GM18867 (cell line): ENCODE measurements at regions not wholly inside any gene's neighbourhood (a gene's known extent, or its start where the extent isn't known, plus 50 kb on each side); places are given as distances from the start of the nearest gene placed in this dataset.

Experiments
- ATAC-seq: cut with Tn5 transposase; IDR thresholded peaks from one replicate; pipeline ENCODE4 v1.9.1; 2021; ENCODE audit warnings: mild to moderate bottlenecking, moderate library complexity; ENCODE audit not compliant: unreplicated experiment

GRCh38 chr5:171509467-171509866 is 90.0 kb downstream of the FGF18 start:
- no peak for ATAC-seq

DNA sequence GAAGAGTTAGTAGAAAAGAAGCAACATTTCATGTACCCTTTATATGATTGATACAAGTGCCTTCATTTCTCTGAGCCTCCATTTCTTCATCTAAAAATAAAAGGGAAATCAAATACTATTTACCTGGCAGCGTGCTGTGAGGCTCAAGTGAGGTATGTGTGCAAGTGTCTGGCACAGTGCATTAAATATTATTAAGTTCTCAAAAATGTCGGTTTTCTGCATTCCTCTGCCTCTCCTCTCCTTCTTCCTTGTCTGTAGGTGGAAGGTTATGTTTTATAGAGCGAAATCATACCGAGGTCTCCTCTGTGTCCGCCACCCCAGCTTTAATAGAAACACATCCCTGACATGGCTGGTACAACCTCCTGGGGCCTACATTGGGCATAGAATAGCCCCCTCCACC is 93.0 kb downstream of the FGF18 start:
- no peak for ATAC-seq

DNA sequence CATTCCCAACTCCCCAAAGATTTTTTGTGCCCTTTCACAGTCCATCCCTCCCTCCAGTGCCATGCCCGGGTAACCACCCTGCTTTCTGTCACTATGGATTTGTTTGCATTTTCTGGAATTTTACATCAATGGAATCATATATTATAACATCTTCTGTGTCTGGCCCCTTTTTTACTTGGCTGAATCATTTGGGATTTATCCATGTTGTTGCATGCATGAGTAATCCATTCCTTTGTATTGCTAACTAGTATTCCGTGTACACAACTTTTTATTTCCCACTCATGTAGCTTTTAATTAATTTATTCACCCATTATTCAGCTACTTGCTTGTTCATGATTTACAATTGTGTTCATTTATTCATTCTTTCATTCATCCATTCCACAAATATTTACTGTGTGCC is 94.1 kb downstream of the FGF18 start:
- ATAC-seq: no peak

DNA sequence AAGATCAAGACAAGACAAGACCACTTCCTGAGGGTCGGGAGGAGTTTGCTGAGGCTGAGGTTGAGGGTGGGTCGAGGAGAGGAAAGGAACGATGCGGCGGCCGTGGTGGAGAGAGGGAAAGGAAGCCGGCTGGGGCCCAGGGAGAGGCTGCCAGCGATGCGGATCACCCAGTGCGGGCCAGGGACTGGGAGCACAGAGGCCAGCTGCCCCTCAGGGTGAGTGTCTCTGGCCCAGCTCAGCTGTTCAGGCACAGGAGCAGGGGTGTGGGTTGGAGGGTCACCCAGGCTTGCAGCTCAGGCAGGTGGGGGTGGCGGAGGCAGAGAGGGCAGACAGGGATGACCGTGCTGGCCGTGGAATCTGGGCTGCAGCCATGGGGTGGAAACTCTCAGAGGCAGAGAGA is 99.5 kb downstream of the FGF18 start:
- no peak for ATAC-seq

DNA sequence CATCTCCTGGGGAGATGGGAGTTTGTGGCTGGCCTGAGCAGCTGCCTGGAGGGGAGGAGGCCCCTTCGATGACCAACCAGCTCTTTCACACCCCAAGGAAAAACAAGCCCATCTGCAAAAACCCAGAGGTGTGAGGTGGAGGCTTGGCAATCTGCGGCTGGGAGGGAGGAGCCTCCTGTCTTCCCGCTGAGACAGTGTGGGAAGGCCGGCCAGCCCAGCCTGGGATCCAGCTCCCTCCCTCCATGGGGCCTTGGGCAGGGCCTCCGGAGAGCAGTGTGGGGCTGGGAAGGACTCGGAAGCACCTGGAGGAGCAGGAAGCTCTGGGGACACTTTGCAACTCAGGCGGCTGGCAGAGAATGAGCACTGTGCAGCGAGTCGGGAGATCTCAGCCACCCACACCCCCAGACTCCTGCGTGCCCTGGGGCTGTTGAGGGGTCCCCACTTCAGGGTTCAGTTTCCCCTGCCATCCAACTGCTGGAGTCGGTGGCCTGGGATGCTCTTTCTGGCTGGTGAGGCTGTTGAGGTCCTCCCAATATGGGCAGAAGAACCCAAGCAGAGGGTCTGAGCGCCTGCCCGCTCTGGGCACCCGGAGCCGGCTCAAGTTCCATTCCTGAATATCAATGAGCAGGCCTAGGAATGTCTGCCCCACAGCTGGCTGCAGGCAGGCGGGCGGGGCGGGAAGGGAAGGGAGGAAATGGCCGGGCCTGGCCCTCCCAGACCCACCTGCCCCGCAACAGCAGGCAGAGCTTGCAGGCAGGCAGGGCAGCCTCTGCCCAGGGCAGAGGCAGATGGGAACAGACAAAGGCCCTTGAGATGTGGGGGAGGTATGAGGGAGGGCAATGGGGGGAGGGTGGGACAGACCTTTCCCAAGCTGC is 101.1 kb downstream of the FGF18 start:
- no peak for ATAC-seq

GRCh38 chr5:171521219-171521633 is 101.8 kb downstream of the FGF18 start:
- no peak for ATAC-seq

- ATAC-seq: no peak
These were observed 102.2 kb downstream of the FGF18 start for GRCh38 chr5:171521679-171522078.

GRCh38 chr5:171523781-171524180 is 104.3 kb downstream of the FGF18 start:
- ATAC-seq: no peak

DNA sequence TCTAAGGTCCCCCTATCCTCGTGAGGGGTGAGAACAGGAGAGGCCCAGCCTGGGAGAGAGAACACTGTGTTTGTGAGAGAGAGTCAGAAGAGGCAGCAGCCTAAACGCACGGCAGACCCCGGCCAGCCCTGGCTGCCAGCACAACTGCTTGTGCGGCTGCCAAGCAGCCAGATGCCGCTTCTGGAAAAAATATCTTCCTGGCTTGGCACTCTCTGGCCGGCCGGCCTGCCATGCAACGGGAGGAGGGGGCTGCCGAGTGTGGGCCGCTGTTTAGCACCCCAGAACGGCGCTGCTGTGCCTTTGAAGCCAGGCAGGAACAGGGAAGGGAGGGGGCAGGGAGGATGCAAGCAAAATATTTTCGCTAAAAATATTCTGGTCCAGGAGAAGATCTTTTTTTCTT is 105.0 kb downstream of the FGF18 start:
- no peak for ATAC-seq

DNA sequence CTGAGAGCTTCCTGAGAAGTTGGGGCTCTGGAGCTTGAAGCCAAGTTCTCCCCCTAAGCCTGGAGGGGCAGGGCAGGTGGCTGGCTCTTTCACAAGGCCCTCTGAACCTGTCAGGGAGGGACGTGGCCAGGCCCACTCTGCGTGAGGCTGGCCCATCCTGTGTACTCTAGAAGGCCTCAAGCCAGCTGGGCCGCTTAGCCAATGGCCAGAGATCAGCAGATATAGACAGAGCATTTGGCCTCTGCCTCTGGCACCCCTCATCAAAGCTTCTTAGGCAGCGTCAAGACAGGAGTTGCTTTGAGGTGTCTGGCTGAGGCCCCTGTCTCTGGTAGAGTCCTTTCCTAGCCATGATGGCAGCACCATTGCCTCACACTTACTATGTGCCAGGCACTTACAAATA is 105.6 kb downstream of the FGF18 start:
- no peak for ATAC-seq

DNA sequence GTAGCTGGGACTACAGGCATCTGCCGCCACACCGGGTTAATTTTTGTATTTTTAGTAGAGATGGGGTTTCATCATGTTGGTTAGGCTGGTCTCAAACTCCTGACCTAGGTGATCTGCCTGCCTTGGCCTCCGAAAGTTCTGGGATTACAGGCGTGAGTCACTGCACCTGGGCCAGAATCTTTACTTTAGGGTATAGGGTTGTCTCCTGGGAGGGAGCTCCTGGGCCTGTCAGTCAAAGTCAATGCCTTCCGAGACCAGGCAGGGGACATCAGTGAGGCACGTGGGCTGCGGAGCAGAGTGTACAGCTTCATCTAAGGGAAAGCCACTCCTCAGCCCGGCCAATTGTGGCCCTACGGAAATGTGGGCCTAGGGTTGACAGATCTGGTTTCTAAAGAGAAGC is 108.6 kb downstream of the FGF18 start:
- no peak for ATAC-seq

DNA sequence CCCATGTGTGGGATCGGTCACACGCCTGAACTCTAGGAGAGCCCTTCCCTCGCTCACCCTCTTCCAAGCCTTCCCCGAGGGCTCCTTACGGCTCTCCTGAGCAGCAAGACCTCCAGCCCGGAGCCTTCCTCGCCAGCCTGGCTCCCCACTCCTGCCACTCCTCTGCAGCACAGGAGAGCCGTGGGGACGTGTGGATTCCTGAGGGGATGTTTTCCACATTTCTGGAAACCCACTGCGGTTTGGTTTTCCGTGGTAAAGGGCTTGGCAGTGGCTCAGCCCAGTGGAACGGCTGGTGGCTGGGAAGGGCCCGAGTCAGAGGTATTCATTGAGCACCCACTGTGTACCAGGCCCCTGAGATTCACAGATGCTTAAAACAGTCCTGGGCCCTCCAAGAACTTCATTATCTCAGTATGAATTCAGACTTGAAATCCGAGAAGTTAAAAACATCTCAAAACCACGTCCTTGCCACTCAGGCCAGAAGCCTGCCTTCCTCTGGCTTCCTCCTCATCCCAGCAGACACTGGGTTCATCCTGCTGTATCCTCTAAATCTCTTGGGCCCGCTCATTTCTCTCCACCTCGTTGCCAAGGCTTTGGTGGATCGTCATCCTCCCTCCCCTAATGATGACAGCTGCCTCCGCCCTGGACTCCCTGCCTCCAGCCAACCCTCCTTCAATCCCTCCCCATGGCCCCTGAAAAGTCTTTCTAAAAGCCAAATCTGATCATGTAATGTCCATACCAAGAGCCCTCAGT is 109.6 kb downstream of the FGF18 start:
- no peak for ATAC-seq

GRCh38 chr5:171531638-171532037 is 112.2 kb downstream of the FGF18 start:
- ATAC-seq: no peak

DNA sequence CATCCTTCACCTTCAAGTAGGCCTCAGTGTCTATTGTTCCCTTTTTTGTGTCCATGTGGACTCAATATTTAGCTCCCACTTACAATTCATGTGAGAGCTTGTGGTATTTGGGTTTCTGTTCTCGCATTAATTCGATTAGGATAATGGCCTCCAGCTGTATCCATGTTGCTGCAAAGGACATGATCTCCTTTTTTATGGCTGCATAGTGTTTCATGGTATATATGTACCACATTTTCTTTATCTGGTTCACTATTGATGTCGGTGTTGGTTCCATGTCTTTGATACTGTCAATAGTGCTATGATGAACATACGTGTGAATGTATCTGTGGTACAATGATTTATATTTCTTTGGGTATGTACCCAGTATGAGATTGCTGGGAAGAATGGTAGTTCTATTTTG is 113.7 kb downstream of the FGF18 start:
- ATAC-seq: no peak

GRCh38 chr5:171534043-171534895 is 114.8 kb downstream of the FGF18 start:
- no peak for ATAC-seq

DNA sequence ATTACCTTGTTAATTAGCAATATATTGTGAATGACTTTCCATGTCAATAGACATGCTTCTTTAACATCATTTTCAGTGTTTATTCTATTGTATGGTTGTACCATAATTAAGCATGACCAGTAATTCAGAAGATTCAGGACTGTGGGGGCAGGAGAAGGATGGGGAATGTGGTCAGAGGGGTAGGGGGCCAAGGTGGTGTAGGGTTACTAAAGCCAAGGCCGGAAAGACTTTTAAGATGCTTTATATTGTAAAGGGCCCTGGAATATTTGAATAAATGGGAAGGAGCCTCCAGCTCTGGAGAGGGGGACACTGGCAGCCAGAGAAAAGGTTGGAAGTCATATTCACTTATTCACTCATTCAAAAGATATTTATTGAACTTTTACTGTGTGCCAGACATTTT is 115.7 kb downstream of the FGF18 start:
- ATAC-seq: no peak

- ATAC-seq: no peak
These were observed 117.8 kb downstream of the FGF18 start for GRCh38 chr5:171537070-171537849.

GRCh38 chr5:171537923-171538537 is 118.6 kb downstream of the FGF18 start:
- ATAC-seq: no peak

- no peak for ATAC-seq
These were observed 119.2 kb downstream of the FGF18 start for GRCh38 chr5:171538681-171539080.

DNA sequence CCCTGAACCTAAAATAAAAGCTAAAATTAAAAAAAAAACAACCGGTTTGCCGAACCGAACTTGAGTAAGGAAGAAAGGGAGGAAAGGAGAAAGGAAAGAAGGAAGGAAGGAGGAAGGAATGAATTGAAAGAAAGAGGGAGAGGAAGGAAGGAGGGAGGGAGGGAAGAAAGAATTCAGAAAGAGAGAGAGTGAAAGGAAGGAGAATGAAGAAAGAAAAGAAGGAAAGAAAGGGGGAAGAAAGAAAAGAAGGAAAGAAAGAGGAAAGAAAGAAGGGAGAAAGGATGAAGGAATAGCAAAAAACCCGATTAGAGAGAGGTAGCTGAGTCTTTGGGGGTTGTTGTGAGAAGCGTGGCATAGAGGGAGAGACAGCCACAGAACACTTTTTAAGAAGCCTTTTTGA is 121.4 kb downstream of the FGF18 start:
- no peak for ATAC-seq
